Esophagus squamous epithelium (tissue), 4 donors: ENCODE measurements at regions not wholly inside any gene's neighbourhood (a gene's known extent, or its start where the extent isn't known, plus 50 kb on each side); places are given as distances from the start of the nearest gene placed in this dataset.

Source experiments
- CTCF ChIP-seq, 6 experiments: fragments of 450-650 bp in 4 of 6; fragments of 200-600 bp in 2 of 6; sonication (generic) in 2 of 6; IDR thresholded peaks; one replicate each; pipeline ENCODE4 v1.5.1; 2016 to 2019; ENCODE audit warnings: antibody characterized with exemption in 6 of 6, mild to moderate bottlenecking in 4 of 6, moderate library complexity in 4 of 6
- POLR2A ChIP-seq, 4 donors: fragments of 450-650 bp; IDR thresholded peaks; one replicate each; pipeline ENCODE4 v1.6.1; 2017; ENCODE audit warnings: antibody characterized with exemption in 4 of 4, mild to moderate bottlenecking in 4 of 4, moderate library complexity in 3 of 4

GRCh38 chr4:30456716-30457115 is 263.5 kb upstream of the PCDH7 start:
- TF ChIP-seq CTCF (IDR thresholded peaks at IDR 0.05) (no peak), POLR2A (IDR thresholded peaks at IDR 0.05) (no peak)
